Endothelial cell of umbilical vein (primary cell): ENCODE measurements at regions not wholly inside any gene's neighbourhood (a gene's known extent, or its start where the extent isn't known, plus 50 kb on each side); places are given as distances from the start of the nearest gene placed in this dataset.

Experiments
- CTCF ChIP-seq, 2 donors: IDR thresholded peaks; 1 replicate in 1 of 2; 2 replicates in 1 of 2; pipeline ENCODE4 v1.5.1; 2011; ENCODE audit warnings: low read length in 2 of 2, mild to moderate bottlenecking in 2 of 2, moderate library complexity in 2 of 2, control low read depth in 1 of 2, inconsistent platforms in 1 of 2, low read depth in 1 of 2; ENCODE audit not compliant: insufficient read depth in 1 of 2; ENCODE audit errors: extremely low read depth in 1 of 2
- EZH2 ChIP-seq: IDR thresholded peaks from 2 replicates; pipeline ENCODE4 v1.6.1; 2012; ENCODE audit warnings: borderline replicate concordance, low read depth, mild to moderate bottlenecking, moderate library complexity, low read length, inconsistent platforms; ENCODE audit not compliant: severe bottlenecking
- FOS ChIP-seq: IDR thresholded peaks from 2 replicates; pipeline ENCODE4 v1.6.1; 2011; ENCODE audit warnings: mild to moderate bottlenecking, low read length, moderate library complexity, borderline replicate concordance; ENCODE audit not compliant: insufficient read depth
- JUN ChIP-seq: IDR thresholded peaks from 2 replicates; pipeline ENCODE4 v1.6.1; 2011; ENCODE audit warnings: borderline replicate concordance, low read depth; ENCODE audit not compliant: insufficient read length, insufficient read depth
- MAX ChIP-seq: IDR thresholded peaks from 2 replicates; pipeline ENCODE4 v1.6.1; 2011; ENCODE audit not compliant: insufficient read depth, insufficient read length
- MYC ChIP-seq: IDR thresholded peaks from one replicate; pipeline ENCODE4 v1.6.1; 2011; ENCODE audit warnings: mild to moderate bottlenecking, low read depth, low read length
- POLR2A ChIP-seq: IDR thresholded peaks from 2 replicates; pipeline ENCODE4 v1.6.1; 2012; ENCODE audit warnings: low read depth, mild to moderate bottlenecking, control low read depth, low read length

GRCh38 chr5:39623291-39623865, 198.6 kb upstream of the DAB2 start:
- TF ChIP-seq CTCF (IDR thresholded peaks at IDR 0.05; ENCODE audit: extremely low read depth in 1 of 2, insufficient read depth in 1 of 2, low read depth in 1 of 2, low read length in 2 of 2) (no peak), POLR2A (no peak), EZH2 (no peak), MYC (no peak), MAX (no peak), JUN (no peak), FOS (no peak)
